Left lung (tissue), 4 donors: ENCODE measurements at regions not wholly inside any gene's neighbourhood (a gene's known extent, or its start where the extent isn't known, plus 50 kb on each side); places are given as distances from the start of the nearest gene placed in this dataset.

Experiments
- ATAC-seq: fragments of 200-7000 bp; cut with Tn5 transposase; one replicate; pipeline ENCODE4 v1.9.1; 2020; ENCODE audit warnings: moderate library complexity
- DNase-seq, 4 donors: peaks; one replicate each; pipeline ENCODE4 v3.0.0-alpha.2; 2013 to 2020
- H3K27ac ChIP-seq, 2 donors: fragments of 200-600 bp; sonication (generic) in 1 of 2; one replicate each; pipeline versions ENCODE4 v1.5.0 to v1.8.0; 2020 to 2021
- H3K27me3 ChIP-seq, 2 donors: fragments of 200-600 bp; sonication (generic) in 1 of 2; one replicate each; pipeline versions ENCODE4 v1.5.0 to v1.8.0; 2020 to 2021
- H3K36me3 ChIP-seq, 2 donors: fragments of 200-600 bp; sonication (generic) in 1 of 2; one replicate each; pipeline versions ENCODE4 v1.5.0 to v1.8.0; 2020 to 2021
- H3K4me1 ChIP-seq, 2 donors: fragments of 200-600 bp; one replicate each; pipeline ENCODE4 v1.8.0; 2021
- H3K4me3 ChIP-seq, 2 donors: fragments of 200-600 bp; sonication (generic) in 1 of 2; one replicate each; pipeline versions ENCODE4 v1.5.0 to v1.8.0; 2020 to 2021; ENCODE audit warnings: mild to moderate bottlenecking in 1 of 2
- H3K9me3 ChIP-seq, 2 donors: fragments of 200-600 bp; sonication (generic) in 1 of 2; one replicate each; pipeline versions ENCODE4 v1.5.0 to v1.8.0; 2020 to 2021
- intact Hi-C, 2 donors: fragments of 100-400 bp; cut with DNase I; formaldehyde crosslinking; loops; one replicate each; pipeline versions ENCODE4 v1.11.2 to v1.14.2; 2022
- TF ChIP-seq, protein P1 (sequence below), 2 donors: fragments of 200-600 bp; sonication (generic) in 1 of 2; IDR thresholded peaks; one replicate each; pipeline versions ENCODE4 v1.5.0 to v1.8.0; 2021; ENCODE audit warnings: antibody characterized with exemption in 2 of 2
- donor health status: DM: no; HTN: yes; CAD: no.
- donor health status: DM: no; HTN: no; CAD: no.

DNA sequence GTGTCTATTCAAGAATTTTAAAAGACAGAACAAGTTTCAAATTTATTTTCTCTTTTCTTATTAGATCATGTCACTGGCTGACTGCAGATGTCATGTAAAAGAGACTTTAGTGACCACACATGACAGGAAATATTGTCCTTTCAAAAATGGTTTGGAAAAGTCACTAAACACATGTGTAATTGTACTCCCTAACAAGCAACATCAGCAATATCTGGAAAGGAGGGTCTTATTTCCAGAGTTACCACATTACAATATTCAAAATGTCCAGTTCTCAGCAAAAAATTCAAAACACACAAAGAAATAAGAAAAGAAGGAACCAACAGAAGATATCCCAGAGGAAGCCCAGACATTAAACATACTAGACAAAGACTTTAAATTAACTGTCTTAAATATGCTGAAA lies 197.1 kb downstream of the EN1 start:
- Histone ChIP-seq H3K36me3 (no peaks in the 10 kb centered on the region), H3K4me1 (no peaks in the 10 kb centered on the region), H3K4me3 (no peak overlapping the region), H3K9me3 (peaks cover 0 to 5% of the 10 kb centered on the region in 2 donors), H3K27ac (no peak overlapping the region), H3K27me3 (no peaks in the 10 kb centered on the region)
- TF ChIP-seq, protein P1, sequence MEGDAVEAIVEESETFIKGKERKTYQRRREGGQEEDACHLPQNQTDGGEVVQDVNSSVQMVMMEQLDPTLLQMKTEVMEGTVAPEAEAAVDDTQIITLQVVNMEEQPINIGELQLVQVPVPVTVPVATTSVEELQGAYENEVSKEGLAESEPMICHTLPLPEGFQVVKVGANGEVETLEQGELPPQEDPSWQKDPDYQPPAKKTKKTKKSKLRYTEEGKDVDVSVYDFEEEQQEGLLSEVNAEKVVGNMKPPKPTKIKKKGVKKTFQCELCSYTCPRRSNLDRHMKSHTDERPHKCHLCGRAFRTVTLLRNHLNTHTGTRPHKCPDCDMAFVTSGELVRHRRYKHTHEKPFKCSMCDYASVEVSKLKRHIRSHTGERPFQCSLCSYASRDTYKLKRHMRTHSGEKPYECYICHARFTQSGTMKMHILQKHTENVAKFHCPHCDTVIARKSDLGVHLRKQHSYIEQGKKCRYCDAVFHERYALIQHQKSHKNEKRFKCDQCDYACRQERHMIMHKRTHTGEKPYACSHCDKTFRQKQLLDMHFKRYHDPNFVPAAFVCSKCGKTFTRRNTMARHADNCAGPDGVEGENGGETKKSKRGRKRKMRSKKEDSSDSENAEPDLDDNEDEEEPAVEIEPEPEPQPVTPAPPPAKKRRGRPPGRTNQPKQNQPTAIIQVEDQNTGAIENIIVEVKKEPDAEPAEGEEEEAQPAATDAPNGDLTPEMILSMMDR (IDR thresholded peaks at IDR 0.05), result no peak
- intact Hi-C loops, result no loop called here
- ATAC-seq (no peak), DNase-seq (no peak)

DNA sequence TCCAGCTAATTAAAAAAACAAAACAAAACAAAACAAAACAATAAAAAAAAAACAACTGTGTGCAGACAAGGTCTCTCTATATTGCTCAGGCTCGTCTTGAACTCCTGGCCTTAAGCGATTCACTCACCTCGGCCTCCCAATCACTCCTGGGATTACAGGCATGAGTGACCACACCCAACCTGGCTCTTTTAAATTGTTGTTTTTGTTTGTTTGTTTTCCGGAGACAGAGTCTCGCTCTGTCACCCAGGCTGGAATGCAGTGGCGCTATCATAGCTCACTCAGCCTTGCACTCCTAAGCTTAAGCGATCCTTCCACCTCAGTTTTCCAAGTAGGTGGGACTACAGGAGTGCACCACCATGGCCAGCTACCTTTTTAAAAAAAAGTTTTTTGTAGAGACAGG lies 201.6 kb downstream of the EN1 start:
- no peaks in the 10 kb centered on the region for H3K4me1 ChIP-seq
- no peak overlapping the region for H3K4me3 ChIP-seq
- intact Hi-C loops, result no loop called here
- H3K27me3 ChIP-seq, result no peaks in the 10 kb centered on the region
- TF ChIP-seq, protein P1 (IDR thresholded peaks at IDR 0.05), result no peak
- ATAC-seq, result no peak
- no peak overlapping the region for H3K27ac ChIP-seq
- no peaks in the 10 kb centered on the region for H3K9me3 ChIP-seq
- no peak for DNase-seq
- H3K36me3 ChIP-seq, result no peaks in the 10 kb centered on the region

DNA sequence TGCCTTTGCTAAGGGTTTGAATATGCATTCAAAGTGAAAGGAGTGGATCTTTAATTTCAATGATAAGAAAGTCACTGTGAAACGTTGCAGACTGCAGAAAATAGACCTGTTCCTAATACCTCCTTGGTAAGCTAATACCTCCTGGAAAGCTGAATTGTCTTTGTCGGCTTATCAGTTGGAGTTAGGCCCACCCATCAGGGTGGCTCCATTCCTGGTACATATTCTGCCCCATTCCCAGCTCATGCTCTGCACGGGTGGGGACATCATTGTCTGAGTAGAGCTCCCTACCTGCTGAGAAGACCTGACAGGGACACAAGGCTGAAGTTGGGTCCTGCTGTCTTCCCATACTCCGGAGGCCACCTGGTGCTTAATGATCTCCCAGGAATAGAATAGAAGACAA lies 203.3 kb downstream of the EN1 start:
- DNase-seq (no peak), ATAC-seq (no peak)
- Histone ChIP-seq H3K4me1 (no peaks in the 10 kb centered on the region), H3K27me3 (no peaks in the 10 kb centered on the region), H3K9me3 (no peaks in the 10 kb centered on the region), H3K36me3 (no peaks in the 10 kb centered on the region), H3K27ac (no peak overlapping the region), H3K4me3 (no peak overlapping the region)
- TF ChIP-seq, protein P1 (IDR thresholded peaks at IDR 0.05), result no peak
- intact Hi-C loops, result no loop called here

DNA sequence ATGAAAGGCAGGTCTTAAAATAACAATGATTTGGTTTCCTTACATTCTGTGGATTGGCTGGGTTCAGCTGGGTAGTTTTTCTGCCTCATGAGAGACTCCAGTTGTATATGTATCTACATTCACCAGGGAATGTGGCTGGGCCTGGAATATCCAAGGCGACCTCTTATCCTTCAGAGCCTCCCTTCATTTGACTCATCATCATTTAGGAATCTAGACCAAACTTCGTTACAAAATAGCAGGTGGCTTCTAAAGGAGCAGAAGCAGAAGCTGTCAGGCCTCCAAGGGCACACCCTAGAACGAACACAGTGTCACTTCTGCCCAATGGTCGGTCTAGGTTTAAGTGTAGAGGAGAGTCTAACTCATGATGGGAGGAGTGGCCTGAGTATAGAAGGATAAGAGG lies 204.2 kb downstream of the EN1 start:
- TF ChIP-seq, protein P1 (IDR thresholded peaks at IDR 0.05), result no peak
- DNase-seq (no peak), ATAC-seq (no peak)
- Histone ChIP-seq H3K36me3 (no peaks in the 10 kb centered on the region), H3K27ac (no peak overlapping the region), H3K4me3 (no peak overlapping the region), H3K9me3 (no peaks in the 10 kb centered on the region), H3K27me3 (no peaks in the 10 kb centered on the region), H3K4me1 (no peaks in the 10 kb centered on the region)
- intact Hi-C loops, result no loop called here

DNA sequence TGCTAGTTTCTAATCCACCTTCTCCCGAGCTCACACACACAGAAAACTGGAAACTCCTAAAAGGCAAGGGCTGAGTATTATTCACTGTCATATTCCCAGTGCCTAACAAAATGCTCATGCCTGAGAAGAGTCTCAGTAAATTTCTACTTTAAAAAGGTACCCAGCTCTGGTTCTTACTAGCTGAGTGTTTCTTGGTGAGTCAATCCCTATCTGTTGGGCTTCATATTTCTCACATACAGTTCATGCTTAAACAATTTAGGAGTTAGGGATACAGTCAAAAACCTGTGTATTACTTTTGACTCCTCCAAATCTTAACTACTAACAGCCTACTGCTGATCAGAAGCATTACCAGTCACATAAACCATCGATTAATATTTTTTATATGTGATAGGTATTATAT lies 204.9 kb downstream of the EN1 start:
- H3K4me3 ChIP-seq, result no peak overlapping the region
- intact Hi-C loops, result no loop called here
- no peaks in the 10 kb centered on the region for H3K9me3 ChIP-seq
- no peak overlapping the region for H3K27ac ChIP-seq
- no peaks in the 10 kb centered on the region for H3K27me3 ChIP-seq
- ATAC-seq (no peak), DNase-seq (no peak)
- TF ChIP-seq, protein P1 (IDR thresholded peaks at IDR 0.05), result no peak
- H3K4me1 ChIP-seq, result no peaks in the 10 kb centered on the region
- H3K36me3 ChIP-seq, result no peaks in the 10 kb centered on the region
